Spinal cord (tissue), 9 donors: ENCODE measurements at regions not wholly inside any gene's neighbourhood (a gene's known extent, or its start where the extent isn't known, plus 50 kb on each side); places are given as distances from the start of the nearest gene placed in this dataset.
A peak's percentile ranks its signal among the peaks of the same experiment; 100 is the strongest.
"Not testable (repeated sequence)": the region's sequence is repeated elsewhere in the genome, so short reads cannot be mapped to it uniquely, and the experiment has no call there.

Source experiments
- DNase-seq, 6 donors: peaks; one replicate each; pipeline versions ENCODE4 v3.0.0 to v3.0.0-alpha.2; 2013 to 2015; ENCODE audit warnings: low spot score in 6 of 6, low read depth in 4 of 6
- H3K27ac ChIP-seq: one replicate; pipeline ENCODE4 v1.5.1; 2013; ENCODE audit warnings: low read depth, low read length, control low read depth
- H3K27me3 ChIP-seq: one replicate; pipeline ENCODE4 v1.6.1; 2013; ENCODE audit warnings: low read length; ENCODE audit not compliant: control insufficient read depth, insufficient read depth
- H3K36me3 ChIP-seq: one replicate; pipeline ENCODE4 v1.6.1; 2013; ENCODE audit warnings: low read length; ENCODE audit not compliant: control insufficient read depth, insufficient read depth
- H3K4me1 ChIP-seq: one replicate; pipeline ENCODE4 v1.6.1; 2013; ENCODE audit warnings: low read length; ENCODE audit not compliant: control insufficient read depth, insufficient read depth
- H3K4me3 ChIP-seq: one replicate; pipeline ENCODE4 v1.5.1; 2013; ENCODE audit warnings: low read depth, low read length, control low read depth
- H3K9me3 ChIP-seq: one replicate; pipeline ENCODE4 v1.6.1; 2013; ENCODE audit warnings: low read length; ENCODE audit not compliant: control insufficient read depth, insufficient read depth
- WGBS: methylation state at CpG from one replicate; pipeline ENCODE4 v1.1.5; 2013; ENCODE audit warnings: missing lambda C conversion rate; ENCODE audit not compliant: insufficient coverage; 5-methylcytosine and 5-hydroxymethylcytosine counted together
- donor health status: healthy.

GRCh38 chr2:175854129-175854528, 147.9 kb downstream of the LNPK start:
- Histone ChIP-seq H3K4me3 (no peak overlapping the region), H3K36me3 (no peaks in the 10 kb centered on the region), H3K27me3 (peaks cover 4% of the 10 kb centered on the region), H3K9me3 (no peaks in the 10 kb centered on the region), H3K27ac (no peak overlapping the region), H3K4me1 (peaks cover 13% of the 10 kb centered on the region)
- peak in 5 of 6 donors; percentile 26 to 97 (median 64) for DNase-seq
- WGBS, result no CpG with 5 or more reads among the region's 3 CpGs

- Histone ChIP-seq H3K4me3 (no peak overlapping the region), H3K4me1 (peaks cover 13% of the 10 kb centered on the region)
These were observed 148.5 kb downstream of the LNPK start for GRCh38 chr2:175853616-175853890.

GRCh38 chr2:175852879-175853615, 149.0 kb downstream of the LNPK start:
- WGBS, result 38% methylated on average over 3 of the region's 7 CpGs
- Histone ChIP-seq H3K27ac (no peak overlapping the region), H3K27me3 (peaks cover 4% of the 10 kb centered on the region), H3K9me3 (no peaks in the 10 kb centered on the region), H3K4me3 (no peak overlapping the region), H3K4me1 (peaks cover 13% of the 10 kb centered on the region), H3K36me3 (no peaks in the 10 kb centered on the region)
- DNase-seq, result peak in 2 of 6 donors; percentile 62 to 84

More at GRCh38 chr2:175853616-175853890, 148.5 kb downstream of the LNPK start:
- Histone ChIP-seq H3K9me3 (no peaks in the 10 kb centered on the region), H3K27me3 (peaks cover 4% of the 10 kb centered on the region), H3K36me3 (no peaks in the 10 kb centered on the region), H3K27ac (no peak overlapping the region)
- 37% methylated on average over 3 of the region's 5 CpGs for WGBS
- peak in 2 of 6 donors; percentile 58 to 75 for DNase-seq

- Histone ChIP-seq H3K27me3 (no peaks in the 10 kb centered on the region), H3K4me1 (no peaks in the 10 kb centered on the region)
These were observed 154.9 kb downstream of the LNPK start for GRCh38 chr2:175847128-175847527.

GRCh38 chr2:175844169-175844568, 157.9 kb downstream of the LNPK start:
- H3K4me3 ChIP-seq, result no peak overlapping the region
- no CpG with 5 or more reads among the region's 1 CpG for WGBS
- no peaks in the 10 kb centered on the region for H3K36me3 ChIP-seq
- no peaks in the 10 kb centered on the region for H3K4me1 ChIP-seq
- H3K27ac ChIP-seq, result no peak overlapping the region
- no peak for DNase-seq
- H3K9me3 ChIP-seq, result no peaks in the 10 kb centered on the region
- H3K27me3 ChIP-seq, result peaks cover under 1% of the 10 kb centered on the region

More at GRCh38 chr2:175847128-175847527, 154.9 kb downstream of the LNPK start:
- Histone ChIP-seq H3K4me3 (no peak overlapping the region), H3K9me3 (no peaks in the 10 kb centered on the region), H3K36me3 (no peaks in the 10 kb centered on the region), H3K27ac (no peak overlapping the region)
- DNase-seq, result no peak

- whole genome bisulfite sequencing, result 71% methylated on average over 1 of the region's 2 CpGs
- Histone ChIP-seq H3K36me3 (no peaks in the 10 kb centered on the region), H3K9me3 (no peaks in the 10 kb centered on the region), H3K27ac (no peak overlapping the region), H3K4me3 (no peak overlapping the region), H3K4me1 (no peaks in the 10 kb centered on the region), H3K27me3 (peaks cover 4% of the 10 kb centered on the region)
- no peak for DNase-seq
These were observed 158.4 kb downstream of the LNPK start for GRCh38 chr2:175843625-175844024.

GRCh38 chr2:175842996-175843395, 159.1 kb downstream of the LNPK start:
- no peaks in the 10 kb centered on the region for H3K4me1 ChIP-seq
- no peaks in the 10 kb centered on the region for H3K36me3 ChIP-seq
- WGBS, result no CpG with 5 or more reads among the region's 3 CpGs
- DNase-seq, result no peak
- no peak overlapping the region for H3K4me3 ChIP-seq
- no peaks in the 10 kb centered on the region for H3K9me3 ChIP-seq
- H3K27ac ChIP-seq, result no peak overlapping the region
- peaks cover 4% of the 10 kb centered on the region for H3K27me3 ChIP-seq

- no CpG with 5 or more reads among the region's 3 CpGs for WGBS
- H3K4me1 ChIP-seq, DNase-seq, H3K27me3 ChIP-seq, H3K9me3 ChIP-seq, H3K36me3 ChIP-seq, H3K27ac ChIP-seq, H3K4me3 ChIP-seq: not testable (repeated sequence)
These were observed 161.3 kb downstream of the LNPK start for GRCh38 chr2:175840765-175841164.

- Histone ChIP-seq H3K4me1 (no peaks in the 10 kb centered on the region), H3K36me3 (no peaks in the 10 kb centered on the region), H3K4me3 (no peak overlapping the region), H3K27me3 (peaks cover 4% of the 10 kb centered on the region), H3K27ac (no peak overlapping the region), H3K9me3 (no peaks in the 10 kb centered on the region)
- no peak for DNase-seq
- no CpG with 5 or more reads among the region's 1 CpG for WGBS
These were observed 161.8 kb downstream of the LNPK start for GRCh38 chr2:175840256-175840655.

- no peak overlapping the region for H3K27ac ChIP-seq
- H3K27me3 ChIP-seq, result peaks cover 4% of the 10 kb centered on the region
- 80% methylated on average over 1 of the region's 2 CpGs for WGBS
- H3K9me3 ChIP-seq, result no peaks in the 10 kb centered on the region
- DNase-seq, result no peak
- H3K36me3 ChIP-seq, result no peaks in the 10 kb centered on the region
- H3K4me3 ChIP-seq, result no peak overlapping the region
- peaks cover 4% of the 10 kb centered on the region for H3K4me1 ChIP-seq
These were observed 163.1 kb downstream of the LNPK start for GRCh38 chr2:175838979-175839378.
